SH-SY5Y (cell line): ENCODE measurements at regions not wholly inside any gene's neighbourhood (a gene's known extent, or its start where the extent isn't known, plus 50 kb on each side); places are given as distances from the start of the nearest gene placed in this dataset.

Experiments
- GATA2 ChIP-seq: IDR thresholded peaks from 2 replicates; pipeline ENCODE4 v1.6.1; 2011; ENCODE audit warnings: mild to moderate bottlenecking, low read depth, low read length
- GATA3 ChIP-seq: IDR thresholded peaks from 2 replicates; pipeline ENCODE4 v1.6.1; 2011; ENCODE audit warnings: low read depth, mild to moderate bottlenecking, low read length, moderate library complexity

DNA sequence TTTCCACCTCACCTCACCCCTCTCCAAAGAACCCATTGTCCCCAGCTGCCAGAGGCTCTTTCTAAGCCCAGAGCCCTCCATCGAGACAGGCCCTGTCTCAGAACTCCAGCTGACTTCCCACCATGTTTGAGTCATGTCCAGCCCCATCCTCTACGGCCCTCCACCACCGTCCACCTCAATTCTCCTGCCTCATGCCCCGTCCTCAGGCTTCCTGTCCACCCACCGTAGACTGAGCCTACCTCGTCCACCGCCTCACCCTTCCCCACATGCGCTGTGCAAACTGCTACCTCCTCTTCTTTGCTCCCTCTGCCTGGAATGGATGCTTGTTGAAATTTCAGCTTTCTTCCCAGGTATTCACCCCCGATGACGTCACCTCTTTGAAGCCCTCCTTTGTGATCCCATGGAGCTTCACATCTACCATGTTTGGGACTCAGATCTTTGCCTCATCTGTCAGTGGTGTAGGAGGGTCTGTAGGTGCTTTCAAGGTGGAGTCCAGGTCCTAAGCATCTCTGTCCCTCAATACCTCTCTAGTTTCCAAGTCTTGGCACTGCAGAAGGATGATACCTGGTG lies 149.0 kb downstream of the MRM1 start:
- no peak for TF ChIP-seq GATA2
- TF ChIP-seq GATA3, result no peak
